Activated CD8-positive, alpha-beta memory T cell treated with anti-CD3 and anti-CD28 coated beads for 36 hours (primary cell): ENCODE measurements at regions not wholly inside any gene's neighbourhood (a gene's known extent, or its start where the extent isn't known, plus 50 kb on each side); places are given as distances from the start of the nearest gene placed in this dataset.

Experiments used
- CTCF ChIA-PET: fragments of 350-600 bp; sonication (Branson Sonifier 250); formaldehyde crosslinking; loops from one replicate; lab custom pipeline; 2021; ENCODE audit warnings: antibody characterized with exemption; lab: Charles Lee
- POLR2A ChIA-PET: fragments of 350-600 bp; sonication (Branson Sonifier 250); formaldehyde crosslinking; loops from one replicate; lab custom pipeline; 2021; ENCODE audit warnings: antibody characterized with exemption; lab: Charles Lee

DNA sequence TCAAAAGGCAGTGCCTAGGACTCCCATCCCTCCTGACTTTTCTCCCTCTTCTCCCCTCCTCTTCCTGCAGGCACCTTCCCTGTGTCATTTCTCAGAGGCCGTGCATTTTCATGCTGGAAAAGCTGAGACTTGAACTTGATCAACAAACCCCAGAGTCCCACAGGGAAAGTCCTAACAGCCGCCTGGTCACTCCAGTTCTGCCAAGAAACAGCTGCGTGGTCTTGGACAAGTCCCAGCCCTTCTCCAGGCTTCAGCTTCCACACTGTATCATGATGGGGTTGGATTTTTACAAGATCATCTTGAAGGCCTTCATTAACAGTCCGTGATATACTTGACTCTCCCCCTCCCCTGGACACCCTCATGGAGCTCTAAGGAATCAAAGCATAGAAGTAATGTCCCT lies 366.0 kb downstream of the BCOR start:
- CTCF ChIA-PET: interaction anchor here (1.0 to 1.3 kb wide), 2 partner anchors 40 to 533 kb away, joined by 3 read pairs; no protein-coding TSS in a partner anchor
- POLR2A ChIA-PET: no interaction called here

- CTCF ChIA-PET: no interaction called here
These were observed 364.0 kb downstream of the BCOR start for GRCh38 chrX:39733745-39734144.

DNA sequence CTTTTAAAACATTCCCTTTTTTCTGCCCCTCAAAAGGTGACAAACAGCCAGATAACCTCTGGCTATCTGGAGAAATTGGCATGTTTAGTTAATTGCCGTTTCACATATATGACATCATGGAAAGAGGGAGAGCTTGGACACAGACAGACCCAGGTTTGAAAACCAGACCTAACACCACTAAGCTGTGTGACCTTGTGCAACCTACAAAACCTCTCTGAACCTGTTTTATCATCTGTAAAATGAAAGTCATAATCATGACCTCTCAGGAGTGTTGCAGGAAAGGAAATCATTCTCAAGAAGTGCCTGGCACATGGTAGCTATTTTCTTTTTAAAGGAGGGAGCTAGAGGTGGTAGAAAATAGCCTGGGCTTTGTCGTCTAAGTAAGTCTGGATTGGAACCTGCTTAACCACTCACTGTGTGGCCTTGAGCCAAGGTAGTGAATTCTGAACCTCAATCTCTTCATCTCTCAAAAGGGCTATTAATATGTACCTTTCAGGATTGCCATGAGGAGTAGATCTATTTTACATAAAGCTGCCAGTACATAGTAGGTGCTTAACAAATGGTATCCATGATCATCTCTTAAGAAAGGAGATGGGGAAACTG lies 363.5 kb downstream of the BCOR start:
- ChIA-PET CTCF (no interaction called here), POLR2A (no interaction called here)

More at GRCh38 chrX:39733745-39734144, 364.0 kb downstream of the BCOR start:
- POLR2A ChIA-PET: no interaction called here

DNA sequence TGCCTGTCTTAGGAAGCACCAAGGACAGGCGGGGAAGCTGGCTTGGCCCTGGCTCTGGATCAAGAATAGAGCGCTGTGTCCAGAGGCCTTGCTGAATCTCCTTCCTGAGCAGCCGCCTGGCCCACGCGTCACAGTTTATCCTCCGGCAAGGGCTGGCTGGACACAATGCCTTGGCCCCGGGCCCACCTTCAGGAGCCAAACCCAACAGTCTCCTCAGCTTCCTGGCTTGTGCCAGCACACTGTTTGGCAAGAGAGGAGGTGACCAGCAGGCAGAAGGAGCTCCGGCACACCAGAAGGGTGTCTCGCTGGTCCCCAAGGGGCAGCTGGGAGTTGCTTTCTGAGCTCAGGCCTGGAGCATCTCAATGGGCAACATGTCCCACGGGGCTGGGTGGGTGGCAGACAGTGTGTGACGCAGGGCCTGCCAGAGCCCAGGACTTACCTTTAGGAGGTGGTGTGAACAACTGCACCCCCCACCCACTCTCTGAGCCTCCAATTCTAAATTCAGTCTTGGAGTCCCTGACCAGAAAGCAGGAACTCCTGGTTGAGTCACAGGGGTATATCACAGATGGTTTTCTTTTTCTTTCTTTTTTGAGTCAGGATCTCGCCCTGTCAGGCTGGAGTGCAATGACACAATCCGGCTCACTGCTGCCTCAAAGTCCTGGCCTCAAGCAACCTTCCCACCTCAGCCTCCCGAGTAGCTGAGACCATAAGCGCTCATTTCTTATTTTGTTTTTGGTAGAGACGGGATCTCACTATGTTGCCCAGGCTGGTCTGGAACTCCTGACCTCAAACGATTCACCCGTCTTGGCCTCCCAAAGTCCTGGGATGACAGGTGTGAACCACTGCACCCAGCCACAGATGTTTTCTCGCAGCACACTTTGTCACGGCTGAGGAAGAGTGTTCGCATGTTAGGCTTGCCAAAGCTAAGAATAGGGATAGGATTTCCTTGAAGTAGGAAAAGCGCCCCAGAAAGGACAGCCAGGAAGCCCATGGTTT lies 361.2 kb downstream of the BCOR start:
- ChIA-PET CTCF (no interaction called here), POLR2A (no interaction called here)

DNA sequence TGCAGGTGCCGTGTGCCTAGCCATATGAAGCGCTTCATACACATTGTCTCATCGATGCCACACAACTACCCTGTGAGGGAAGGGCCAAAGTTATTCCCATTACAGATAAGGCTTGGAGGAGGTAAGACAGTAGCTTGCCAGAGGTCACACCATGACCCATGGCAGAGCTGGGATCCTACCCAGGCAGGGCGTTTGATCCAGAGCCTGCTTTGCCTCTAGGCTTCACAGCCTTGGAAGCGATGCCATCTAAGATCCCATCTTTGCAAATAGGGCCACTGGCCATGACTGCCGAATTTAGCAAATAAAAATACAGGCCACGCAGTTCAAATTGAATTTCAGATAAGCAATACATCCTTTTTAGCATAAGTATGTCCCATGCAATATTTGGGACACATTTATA lies 358.2 kb downstream of the BCOR start:
- CTCF ChIA-PET: no interaction called here

DNA sequence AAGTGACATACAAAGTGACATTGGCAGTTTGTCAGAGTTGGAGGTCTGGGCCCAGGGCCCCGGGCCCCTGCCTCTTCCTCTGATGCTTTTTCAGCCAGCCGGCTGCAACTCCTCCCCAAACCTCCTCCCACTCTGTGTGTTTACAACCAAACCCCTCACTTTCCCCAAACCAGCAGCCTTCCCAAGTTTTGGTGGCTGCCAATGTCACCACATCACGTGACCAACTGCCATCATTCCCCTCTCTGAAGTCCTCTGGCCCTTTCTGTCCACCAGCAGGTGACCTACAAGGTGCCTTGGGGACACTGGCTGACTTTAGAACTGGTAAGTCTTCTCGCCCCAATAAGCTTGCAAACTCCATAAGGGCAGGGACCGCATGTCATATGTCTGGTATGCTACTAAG lies 357.7 kb downstream of the BCOR start:
- POLR2A ChIA-PET: no interaction called here
- CTCF ChIA-PET: no interaction called here

More for the DNA sequence above, 358.2 kb downstream of the BCOR start:
- POLR2A ChIA-PET: no interaction called here

GRCh38 chrX:39741904-39742303 lies 355.9 kb downstream of the BCOR start:
- ChIA-PET CTCF (interaction anchor here (0.7 to 1.2 kb wide), 2 partner anchors 11 to 27 kb away, joined by 3 to 4 read pairs; no protein-coding TSS in a partner anchor), POLR2A (no interaction called here)

DNA sequence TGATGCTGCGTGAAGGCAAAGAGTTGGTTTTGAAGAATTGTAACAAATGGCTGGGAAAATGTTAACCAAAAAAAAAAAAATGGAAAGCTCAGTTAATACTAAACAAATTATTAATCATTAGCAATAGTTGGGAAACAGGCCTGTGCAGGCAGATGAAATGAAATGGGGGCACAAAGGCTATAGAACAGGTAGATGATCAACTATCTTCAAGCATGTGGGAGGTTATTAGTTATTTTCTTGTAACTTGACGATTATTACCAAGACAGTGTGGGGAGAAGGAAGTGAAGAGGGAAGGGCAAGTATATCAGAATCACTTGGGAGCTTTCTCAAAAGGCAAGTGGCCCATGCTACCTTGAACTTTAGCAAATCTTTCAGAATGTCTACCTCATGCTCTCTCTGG lies 351.9 kb downstream of the BCOR start:
- ChIA-PET CTCF (no interaction called here), POLR2A (no interaction called here)

DNA sequence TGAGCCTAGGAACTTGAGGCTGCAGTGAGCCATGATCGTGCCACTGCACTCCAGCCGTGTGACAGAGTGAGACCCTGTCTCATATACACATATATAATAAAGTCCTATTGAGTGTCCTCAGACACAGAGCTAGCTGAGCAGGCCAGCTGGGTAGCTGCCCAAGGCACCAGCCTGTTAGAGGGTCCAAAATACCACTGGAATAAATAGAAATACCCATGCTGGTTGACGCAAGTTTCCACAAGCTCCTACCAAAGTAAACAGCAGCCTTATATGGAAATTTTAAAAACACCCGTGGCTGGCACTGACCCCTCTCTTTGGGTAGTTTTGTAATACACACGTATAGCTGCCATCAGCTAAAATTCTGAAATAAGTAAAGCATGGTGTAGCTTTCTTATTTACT lies 348.6 kb downstream of the BCOR start:
- CTCF ChIA-PET: no interaction called here
- POLR2A ChIA-PET: no interaction called here

DNA sequence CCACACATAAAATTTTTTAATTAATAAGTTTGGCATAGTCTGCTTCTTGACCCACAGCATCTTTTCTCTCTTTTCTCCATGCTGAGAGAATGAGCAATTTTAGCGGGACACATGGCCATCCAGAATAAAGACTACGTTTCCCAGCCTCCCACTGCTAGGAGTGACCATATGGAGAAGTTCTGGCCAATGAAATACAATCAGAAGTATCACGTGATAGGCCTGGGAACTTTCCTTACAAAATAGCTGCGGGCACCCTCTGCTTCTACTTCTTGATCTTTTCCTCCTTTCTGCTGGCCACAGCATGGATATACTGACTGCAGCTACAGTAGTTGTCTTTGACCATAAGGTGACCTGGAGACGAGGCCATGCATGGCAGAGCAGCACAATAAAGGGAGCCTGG lies 348.0 kb downstream of the BCOR start:
- ChIA-PET POLR2A (no interaction called here), CTCF (no interaction called here)

DNA sequence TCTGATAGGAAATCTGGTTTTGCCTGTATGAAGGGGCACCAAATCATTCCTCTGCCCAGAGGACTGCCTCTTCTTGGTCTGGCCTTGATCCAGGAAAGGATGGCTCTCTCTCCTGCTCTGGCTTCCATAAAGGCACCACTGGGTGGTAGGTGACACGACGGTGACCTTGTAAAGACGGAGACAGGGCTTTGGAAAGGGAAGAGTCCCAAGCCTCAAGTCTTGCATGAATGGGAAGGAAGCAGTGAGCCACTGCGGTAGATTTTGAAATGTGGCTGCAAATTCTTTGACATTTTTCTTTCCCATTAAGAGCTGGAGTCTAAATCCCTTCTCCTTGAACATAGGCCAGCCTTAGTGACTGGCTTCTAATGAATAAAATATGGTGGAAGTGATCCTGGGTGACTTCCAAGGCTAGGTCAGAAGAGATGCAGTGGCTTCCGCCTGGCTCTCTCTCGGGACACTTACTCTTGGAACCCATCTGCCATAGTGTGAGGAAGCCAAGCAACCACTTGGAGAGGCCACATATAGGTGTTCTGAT lies 347.4 kb downstream of the BCOR start:
- ChIA-PET CTCF (no interaction called here), POLR2A (no interaction called here)

DNA sequence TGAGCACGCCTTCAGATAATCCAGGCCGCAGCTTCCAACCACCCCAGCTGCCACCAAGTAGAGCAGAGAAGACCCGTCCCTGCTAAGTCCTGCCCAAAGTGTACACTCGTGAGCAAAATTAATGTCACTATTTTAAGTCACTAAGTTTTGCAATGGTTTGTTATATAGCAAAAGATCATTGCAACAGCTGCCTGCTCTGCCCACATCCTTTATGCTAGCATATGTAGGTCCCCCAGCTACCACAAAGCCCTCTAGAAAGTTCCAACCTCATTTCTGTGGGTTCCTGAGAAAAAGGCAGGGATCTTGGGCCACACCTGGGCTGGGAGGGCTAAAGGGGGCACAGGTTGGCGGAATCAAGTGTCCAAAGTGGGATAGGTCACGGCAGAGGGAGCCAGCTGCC lies 346.9 kb downstream of the BCOR start:
- ChIA-PET CTCF (no interaction called here), POLR2A (no interaction called here)

DNA sequence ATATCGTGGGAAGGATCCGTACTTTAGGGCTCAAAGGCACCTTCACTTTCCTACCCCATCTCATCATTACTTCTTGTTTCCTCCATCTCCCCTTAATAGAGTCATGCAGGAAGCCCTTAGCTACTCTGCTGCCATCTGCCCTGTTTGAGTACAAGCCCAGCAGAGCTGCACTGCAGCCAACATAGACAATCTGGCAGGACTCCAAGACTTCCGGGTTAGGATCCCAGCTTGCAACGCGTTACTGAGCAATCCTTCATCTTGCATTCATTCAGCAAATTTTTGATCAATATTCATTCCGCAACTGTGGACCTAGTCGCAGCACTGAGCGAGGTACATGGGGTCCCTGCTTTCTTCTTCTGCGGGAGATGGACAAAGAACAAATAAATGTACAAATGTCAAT lies 344.9 kb downstream of the BCOR start:
- ChIA-PET CTCF (no interaction called here), POLR2A (no interaction called here)

DNA sequence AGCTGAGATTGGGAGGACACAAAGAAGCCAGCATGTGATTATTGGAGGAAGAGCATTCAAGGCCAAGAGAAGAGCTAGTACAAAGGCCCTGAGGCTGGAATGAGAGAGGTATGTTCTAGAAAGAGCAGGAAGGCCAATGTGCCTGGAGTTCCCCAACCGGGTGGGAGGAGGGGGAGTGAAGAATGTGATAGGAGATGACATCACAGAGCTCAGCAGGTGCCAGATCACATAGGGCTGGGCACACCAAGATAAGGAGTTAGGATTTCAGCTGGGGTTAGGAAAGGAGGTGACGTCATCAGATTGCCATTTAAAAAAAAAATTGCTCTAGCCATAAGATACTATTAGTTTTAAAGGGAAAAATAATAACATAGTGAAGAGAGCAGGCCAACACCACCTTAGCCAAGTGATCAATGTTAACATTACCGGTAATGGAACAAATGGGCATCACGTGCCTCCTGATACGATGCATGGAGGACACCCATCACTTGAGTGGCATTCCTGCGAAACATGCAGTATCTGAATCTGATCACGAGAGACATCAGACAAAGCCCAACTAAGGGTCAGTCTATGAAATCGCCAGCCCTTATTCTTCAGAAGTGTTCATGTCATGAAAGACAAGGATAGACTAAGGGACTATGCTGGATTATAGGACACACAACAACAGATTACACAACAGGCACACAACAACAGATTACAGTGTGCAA lies 344.3 kb downstream of the BCOR start:
- POLR2A ChIA-PET: no interaction called here
- CTCF ChIA-PET: no interaction called here

- CTCF ChIA-PET: no interaction called here
- POLR2A ChIA-PET: no interaction called here
These were observed 342.4 kb downstream of the BCOR start for GRCh38 chrX:39755143-39756032.

GRCh38 chrX:39756086-39756883 lies 341.5 kb downstream of the BCOR start:
- ChIA-PET CTCF (no interaction called here), POLR2A (no interaction called here)

DNA sequence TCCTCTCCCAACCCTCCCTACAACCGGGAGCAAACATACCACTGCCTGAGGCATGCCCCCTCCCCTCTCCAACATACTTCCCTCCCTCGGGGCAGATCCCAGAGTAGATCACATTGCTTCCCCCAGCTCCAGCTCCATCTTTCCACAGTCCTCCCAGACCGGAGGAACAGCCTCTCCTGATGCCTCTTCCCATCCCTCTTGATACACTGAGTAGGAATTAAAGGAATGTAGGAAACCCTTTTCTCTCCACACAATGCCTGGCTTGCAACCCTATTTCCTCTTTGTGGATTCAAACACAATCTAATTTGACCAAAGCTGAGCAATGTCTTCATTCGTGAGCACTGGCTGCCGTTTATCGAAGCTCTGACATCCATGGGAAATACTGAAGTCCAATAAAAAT lies 339.8 kb downstream of the BCOR start:
- POLR2A ChIA-PET: no interaction called here
- CTCF ChIA-PET: no interaction called here

- POLR2A ChIA-PET: no interaction called here
- CTCF ChIA-PET: no interaction called here
These were observed 338.8 kb downstream of the BCOR start for GRCh38 chrX:39758791-39759525.
